H1 (cell line): ENCODE measurements at regions not wholly inside any gene's neighbourhood (a gene's known extent, or its start where the extent isn't known, plus 50 kb on each side); places are given as distances from the start of the nearest gene placed in this dataset.

Experiments
- BRCA1 ChIP-seq: IDR thresholded peaks from 2 replicates; pipeline ENCODE4 v1.6.1; 2012; ENCODE audit warnings: low read depth, low read length, improper control_type of control experiment
- FOSL1 ChIP-seq: IDR thresholded peaks from 2 replicates; pipeline ENCODE4 v1.6.1; 2011; ENCODE audit warnings: mild to moderate bottlenecking, low read depth, low read length, moderate library complexity; ENCODE audit not compliant: insufficient read depth
- KDM5A ChIP-seq: fragments of 200-600 bp; IDR thresholded peaks from 2 replicates; pipeline ENCODE4 v1.7.1; 2012; ENCODE audit warnings: mild to moderate bottlenecking, low read length, inconsistent platforms, mixed read lengths
- PHF8 ChIP-seq: fragments of 200-600 bp; sonication (generic); conservative IDR thresholded peaks from 2 replicates; pipeline ENCODE4 v1.7.1; 2012; ENCODE audit warnings: low read depth, mild to moderate bottlenecking, inconsistent platforms, low read length, moderate library complexity
- RNF2 ChIP-seq: fragments of 200-900, 300-1000 bp; sonication (generic); IDR thresholded peaks from 2 replicates; pipeline ENCODE4 v1.7.1; 2016; ENCODE audit warnings: borderline replicate concordance, low read depth, mild to moderate bottlenecking, antibody characterized with exemption, low read length; ENCODE audit not compliant: poor library complexity, severe bottlenecking; ENCODE audit errors: missing control alignments
- SIRT6 ChIP-seq: IDR thresholded peaks from one replicate; pipeline ENCODE4 v1.7.1; 2012; ENCODE audit warnings: low read length, inconsistent platforms

GRCh38 chr10:60565492-60565891 is 175.8 kb upstream of the ANK3 start (continued):
- TF ChIP-seq RNF2, result no peak
- TF ChIP-seq PHF8, result no peak
- TF ChIP-seq SIRT6, result no peak
- no peak for TF ChIP-seq FOSL1
- no peak for TF ChIP-seq BRCA1
- no peak for TF ChIP-seq KDM5A
